Hepatocyte (in vitro differentiated cells): ENCODE measurements at regions not wholly inside any gene's neighbourhood (a gene's known extent, or its start where the extent isn't known, plus 50 kb on each side); places are given as distances from the start of the nearest gene placed in this dataset.

ENCODE experiments used
- DNase-seq: peaks from one replicate; pipeline ENCODE4 v3.0.0-alpha.2; 2016; ENCODE audit warnings: low spot score
- H2AFZ ChIP-seq: fragments of 200-600 bp; sonication (generic); 2 replicates; pipeline ENCODE4 v1.6.0; 2016; ENCODE audit warnings: antibody characterized with exemption, mild to moderate bottlenecking
- H3K27ac ChIP-seq: fragments of 200-600 bp; sonication (generic); 2 replicates; pipeline ENCODE4 v1.5.1; 2016; ENCODE audit warnings: mild to moderate bottlenecking
- H3K27me3 ChIP-seq: fragments of 200-600 bp; sonication (generic); 2 replicates; pipeline ENCODE4 v1.6.1; 2016
- H3K36me3 ChIP-seq: fragments of 200-600 bp; sonication (generic); replicated peaks from 2 replicates; pipeline ENCODE4 v1.5.1; 2016; ENCODE audit warnings: low read depth; ENCODE audit not compliant: insufficient read depth
- H3K4me1 ChIP-seq: fragments of 200-600 bp; sonication (generic); 2 replicates; pipeline ENCODE4 v1.5.1; 2016; ENCODE audit warnings: mild to moderate bottlenecking, moderate library complexity; ENCODE audit not compliant: insufficient read depth
- H3K4me2 ChIP-seq: fragments of 200-600 bp; sonication (generic); 2 replicates; pipeline ENCODE4 v1.6.0; 2016
- H3K4me3 ChIP-seq: fragments of 200-600 bp; sonication (generic); 2 replicates; pipeline ENCODE4 v1.5.1; 2016; ENCODE audit warnings: mild to moderate bottlenecking
- H3K79me2 ChIP-seq: fragments of 200-600 bp; sonication (generic); 2 replicates; pipeline ENCODE4 v1.6.0; 2017; ENCODE audit warnings: mild to moderate bottlenecking
- H3K9me2 ChIP-seq: fragments of 200-600 bp; sonication (generic); replicated peaks from 2 replicates; pipeline ENCODE4 v1.6.0; 2017; ENCODE audit warnings: mild to moderate bottlenecking; ENCODE audit not compliant: insufficient read depth
- H3K9me3 ChIP-seq: fragments of 200-600 bp; sonication (generic); 2 replicates; pipeline ENCODE4 v1.5.1; 2016; ENCODE audit warnings: low read depth, mild to moderate bottlenecking
- H4K20me1 ChIP-seq: fragments of 200-600 bp; sonication (generic); 2 replicates; pipeline ENCODE4 v1.6.0; 2016; ENCODE audit warnings: mild to moderate bottlenecking; ENCODE audit not compliant: insufficient read depth, poor library complexity, severe bottlenecking
- CTCF ChIP-seq: fragments of 200-600 bp; sonication (generic); IDR thresholded peaks from 2 replicates; pipeline ENCODE4 v1.5.1; 2016; ENCODE audit warnings: antibody characterized with exemption, mild to moderate bottlenecking; ENCODE audit not compliant: poor library complexity
- EZH2 ChIP-seq: fragments of 200-600 bp; sonication (generic); IDR thresholded peaks from 2 replicates; pipeline ENCODE4 v1.6.1; 2016; ENCODE audit warnings: antibody characterized with exemption, mild to moderate bottlenecking, borderline replicate concordance
- EZH2phosphoT487 ChIP-seq: fragments of 200-600 bp; sonication (generic); IDR thresholded peaks from one replicate; pipeline ENCODE4 v1.6.1; 2018; ENCODE audit warnings: antibody characterized with exemption, mild to moderate bottlenecking, low read depth, moderate library complexity; ENCODE audit not compliant: unreplicated experiment, severe bottlenecking
- WGBS: methylation state at CpG from one replicate; pipeline ENCODE4 v1.1.6; 2016; ENCODE audit warnings: low lambda C conversion rate; ENCODE audit errors: missing lambda C conversion rate; 5-methylcytosine and 5-hydroxymethylcytosine counted together

- H3K4me2 ChIP-seq: no peak overlapping the region
- WGBS: 62% methylated on average over 6 of the region's 6 CpGs
- no peaks in the 10 kb centered on the region for H3K36me3 ChIP-seq
- H3K79me2 ChIP-seq: no peaks in the 10 kb centered on the region
- no peak overlapping the region for H3K4me3 ChIP-seq
- H3K27ac ChIP-seq: peak overlapping the region; percentile 17
- no peak for TF ChIP-seq CTCF
- TF ChIP-seq EZH2phosphoT487: no peak
- TF ChIP-seq EZH2: no peak
- DNase-seq: no peak
- no peaks in the 10 kb centered on the region for H3K9me2 ChIP-seq
- H3K27me3 ChIP-seq: no peaks in the 10 kb centered on the region
- H2AFZ ChIP-seq: no peak overlapping the region
- no peaks in the 10 kb centered on the region for H3K9me3 ChIP-seq
- H3K4me1 ChIP-seq: no peaks in the 10 kb centered on the region
- no peaks in the 10 kb centered on the region for H4K20me1 ChIP-seq
These were observed 297.3 kb upstream of the COBL start for GRCh38 chr7:51613911-51614357.

- Histone ChIP-seq H3K36me3 (no peaks in the 10 kb centered on the region), H2AFZ (no peak overlapping the region), H4K20me1 (no peaks in the 10 kb centered on the region), H3K27me3 (no peaks in the 10 kb centered on the region), H3K27ac (no peak overlapping the region), H3K79me2 (no peaks in the 10 kb centered on the region), H3K4me3 (no peak overlapping the region), H3K9me3 (no peaks in the 10 kb centered on the region), H3K4me1 (peaks cover 9% of the 10 kb centered on the region), H3K4me2 (no peak overlapping the region), H3K9me2 (no peaks in the 10 kb centered on the region)
- no peak for DNase-seq
- TF ChIP-seq EZH2phosphoT487 (no peak), CTCF (no peak), EZH2 (no peak)
- WGBS: 100% methylated on average over 1 of the region's 1 CpG
These were observed 295.3 kb upstream of the COBL start for GRCh38 chr7:51611937-51612336.

- DNase-seq: no peak
- H3K4me3 ChIP-seq: no peak overlapping the region
- no peak for TF ChIP-seq EZH2
- TF ChIP-seq EZH2phosphoT487: no peak
- TF ChIP-seq CTCF: no peak
- H3K9me2 ChIP-seq: no peaks in the 10 kb centered on the region
- H3K4me2 ChIP-seq: no peak overlapping the region
- no peak overlapping the region for H2AFZ ChIP-seq
- H3K27ac ChIP-seq: peak overlapping the region; percentile 82
- H3K9me3 ChIP-seq: no peaks in the 10 kb centered on the region
- no peaks in the 10 kb centered on the region for H3K79me2 ChIP-seq
- 77% methylated on average over 11 of the region's 11 CpGs for WGBS
- no peaks in the 10 kb centered on the region for H4K20me1 ChIP-seq
- no peaks in the 10 kb centered on the region for H3K36me3 ChIP-seq
- H3K4me1 ChIP-seq: peaks cover 14% of the 10 kb centered on the region
- H3K27me3 ChIP-seq: no peaks in the 10 kb centered on the region
These were observed 290.8 kb upstream of the COBL start for GRCh38 chr7:51607447-51607846.
